HepG2 (cell line): ENCODE measurements at regions not wholly inside any gene's neighbourhood (a gene's known extent, or its start where the extent isn't known, plus 50 kb on each side); places are given as distances from the start of the nearest gene placed in this dataset.

Source experiments
- ATAC-seq: fragments of 200-7000 bp; cut with Tn5 transposase; 3 replicates; pipeline ENCODE4 v1.9.1; 2020; ENCODE audit warnings: mild to moderate bottlenecking, moderate library complexity
- BruUV-seq: library from RNA; stranded (reverse); fragments of 400-500 nt; replicated peaks from 2 replicates; lab custom pipeline; 2021; lab: Mats Ljungman, UMichigan
- CTCF ChIA-PET: fragments of 300-600 bp; formaldehyde crosslinking; extraction: SDS; loops from one replicate; lab custom pipeline; 2021; ENCODE audit warnings: low total read pairs, inconsistent platforms, low intra/inter-chr PET ratio; lab: Yijun Ruan, JAX
- POLR2A ChIA-PET: fragments of 350-600 bp; sonication (Branson Sonifier 250); formaldehyde crosslinking; loops from one replicate; lab custom pipeline; 2020; ENCODE audit warnings: antibody characterized with exemption, inconsistent platforms; lab: Yijun Ruan, JAX
- DNase-seq: peaks from one replicate; pipeline ENCODE4 v3.0.0-alpha.2; 2015; ENCODE audit warnings: low spot score
- FAIRE-seq: peaks from 3 replicates; lab custom pipeline; 2011; peaks lifted over from hg19 to GRCh38; lab: Jason Lieb, UNC
- H2AFZ ChIP-seq: one replicate; pipeline ENCODE4 v1.6.1; 2011; ENCODE audit warnings: low read length, inconsistent platforms
- H3K27ac ChIP-seq: fragments of 300-600 bp; 3 replicates; pipeline ENCODE4 v1.8.0; 2011; ENCODE audit warnings: mixed run types, mild to moderate bottlenecking, mixed read lengths, low read length, inconsistent platforms; ENCODE audit not compliant: insufficient read depth; ENCODE audit errors: extremely low read length
- H3K27me3 ChIP-seq, 2 experiments: fragments of 200-600 bp in 1 of 2; 2 replicates in 1 of 2; 3 replicates in 1 of 2; pipeline versions ENCODE4 v1.6.0 to v1.8.0; 2011; ENCODE audit warnings: low read length in 2 of 2, mild to moderate bottlenecking in 2 of 2, moderate library complexity in 2 of 2, inconsistent platforms in 1 of 2; ENCODE audit not compliant: insufficient read depth in 2 of 2, control insufficient read depth in 1 of 2
- H3K36me3 ChIP-seq, 2 experiments: fragments of 200-600 bp in 1 of 2; replicated peaks in 1 of 2; 2 replicates in 1 of 2; 3 replicates in 1 of 2; pipeline versions ENCODE4 v1.5.1 to v1.8.0; 2011; ENCODE audit warnings: low read length in 2 of 2, inconsistent platforms in 1 of 2; ENCODE audit not compliant: insufficient read depth in 2 of 2, control insufficient read depth in 1 of 2
- H3K4me1 ChIP-seq: 2 replicates; pipeline ENCODE4 v1.5.1; 2012; ENCODE audit warnings: low read length, inconsistent platforms; ENCODE audit not compliant: insufficient read depth
- H3K4me2 ChIP-seq: 2 replicates; pipeline ENCODE4 v1.6.0; 2011; ENCODE audit warnings: low read depth, low read length, inconsistent platforms
- H3K4me3 ChIP-seq, 3 experiments: fragments of 200-600 bp in 1 of 3; sonication (generic), shearing (Covaris generic) in 1 of 3; replicated peaks in 1 of 3; 2 replicates each; pipeline ENCODE4 v1.5.1; 2011 to 2016; ENCODE audit warnings: low read length in 3 of 3, inconsistent platforms in 2 of 3, low read depth in 2 of 3, mild to moderate bottlenecking in 2 of 3, control low read depth in 1 of 3, mixed read lengths in 1 of 3; ENCODE audit not compliant: insufficient read depth in 1 of 3
- H3K79me2 ChIP-seq: one replicate; pipeline ENCODE4 v1.6.1; 2011; ENCODE audit warnings: low read length, inconsistent platforms; ENCODE audit not compliant: insufficient read depth
- H3K9ac ChIP-seq: 2 replicates; pipeline ENCODE4 v1.6.0; 2011; ENCODE audit warnings: mild to moderate bottlenecking, low read depth, low read length, inconsistent platforms; ENCODE audit not compliant: insufficient read depth
- H3K9me3 ChIP-seq: 2 replicates; pipeline ENCODE4 v1.5.1; 2012; ENCODE audit warnings: mild to moderate bottlenecking, low read length
- H4K20me1 ChIP-seq: 2 replicates; pipeline ENCODE4 v1.6.0; 2011; ENCODE audit warnings: inconsistent platforms, mild to moderate bottlenecking, low read length, moderate library complexity; ENCODE audit not compliant: insufficient read depth
- ATF5 ChIP-seq: sonication (generic); formaldehyde crosslinking; IDR thresholded peaks from 2 replicates; pipeline ENCODE4 v1.4.0; 2020; ENCODE audit warnings: mild to moderate bottlenecking, low read depth, missing genetic modification reagents
- BHLHE40 ChIP-seq: IDR thresholded peaks from 2 replicates; pipeline ENCODE4 v1.6.1; 2011; ENCODE audit warnings: low read length, improper control_type of control experiment
- DR1 ChIP-seq: sonication (generic); formaldehyde crosslinking; IDR thresholded peaks from 2 replicates; pipeline ENCODE4 v1.8.0; 2021; ENCODE audit warnings: mild to moderate bottlenecking, missing genetic modification reagents, inconsistent platforms
- GZF1 ChIP-seq: sonication (generic); formaldehyde crosslinking; IDR thresholded peaks from 2 replicates; pipeline ENCODE4 v1.5.1; 2020; ENCODE audit warnings: mild to moderate bottlenecking, missing genetic modification reagents
- HDAC1 ChIP-seq: sonication (generic); formaldehyde crosslinking; IDR thresholded peaks from 2 replicates; pipeline ENCODE4 v1.5.1; 2020; ENCODE audit warnings: mild to moderate bottlenecking, missing genetic modification reagents
- KDM2A ChIP-seq: sonication (generic); formaldehyde crosslinking; IDR thresholded peaks from 2 replicates; pipeline ENCODE4 v1.4.0; 2020; ENCODE audit warnings: low read depth, missing genetic modification reagents, borderline replicate concordance
- PLSCR1 ChIP-seq: sonication (generic); formaldehyde crosslinking; IDR thresholded peaks from 2 replicates; pipeline ENCODE4 v1.5.0; 2020; ENCODE audit warnings: missing genetic modification reagents, mild to moderate bottlenecking, borderline replicate concordance
- RARA ChIP-seq: IDR thresholded peaks from 2 replicates; pipeline ENCODE4 v1.6.1; 2016; ENCODE audit warnings: missing genetic modification reagents, missing compliant biosample characterization
- REPIN1 ChIP-seq: sonication (generic); formaldehyde crosslinking; IDR thresholded peaks from 2 replicates; pipeline ENCODE4 v1.8.0; 2022; ENCODE audit warnings: missing genetic modification reagents, low read depth, mild to moderate bottlenecking, borderline replicate concordance
- SMAD3 ChIP-seq: sonication (generic); formaldehyde crosslinking; IDR thresholded peaks from 2 replicates; pipeline ENCODE4 v1.4.0; 2020; ENCODE audit warnings: missing genetic modification reagents
- SP5 ChIP-seq: IDR thresholded peaks from 2 replicates; pipeline ENCODE4 v1.6.1; 2016; ENCODE audit warnings: low read depth, borderline replicate concordance
- SUZ12 ChIP-seq: fragments of 150-350 bp; IDR thresholded peaks from 2 replicates; pipeline ENCODE4 v1.6.1; 2014; ENCODE audit warnings: low read depth, low read length
- TBX3 ChIP-seq: fragments of 450-650 bp; IDR thresholded peaks from 2 replicates; pipeline ENCODE4 v1.6.1; 2017; ENCODE audit warnings: antibody characterized with exemption, mild to moderate bottlenecking, inconsistent platforms, borderline replicate concordance
- XRCC5 ChIP-seq: fragments of 200-400 bp; formaldehyde crosslinking; optimal IDR thresholded peaks from 2 replicates; pipeline ENCODE3; 2017; ENCODE audit warnings: mild to moderate bottlenecking, low read length
- ZBTB2 ChIP-seq: sonication (generic); formaldehyde crosslinking; IDR thresholded peaks from 2 replicates; pipeline ENCODE4 v1.8.0; 2022; ENCODE audit warnings: low read depth, missing genetic modification reagents
- ZFP82 ChIP-seq: sonication (generic); formaldehyde crosslinking; IDR thresholded peaks from 2 replicates; pipeline ENCODE4 v1.5.1; 2020; ENCODE audit warnings: mild to moderate bottlenecking, missing genetic modification reagents, borderline replicate concordance
- ZMYM2 ChIP-seq: sonication (generic); formaldehyde crosslinking; IDR thresholded peaks from 2 replicates; pipeline ENCODE4 v1.8.0; 2022; ENCODE audit warnings: mild to moderate bottlenecking, missing genetic modification reagents
- ZNF326 ChIP-seq: sonication (generic); formaldehyde crosslinking; IDR thresholded peaks from 2 replicates; pipeline ENCODE4 v1.4.0; 2020; ENCODE audit warnings: missing genetic modification reagents, borderline replicate concordance
- ZNF331 ChIP-seq: sonication (generic); formaldehyde crosslinking; IDR thresholded peaks from 2 replicates; pipeline ENCODE4 v1.4.0; 2020; ENCODE audit warnings: missing genetic modification reagents
- ZNF530 ChIP-seq: sonication (generic); formaldehyde crosslinking; IDR thresholded peaks from 2 replicates; pipeline ENCODE4 v1.5.0; 2020; ENCODE audit warnings: low read depth, mild to moderate bottlenecking, missing genetic modification reagents
- ZNF598 ChIP-seq: sonication (generic); formaldehyde crosslinking; IDR thresholded peaks from 2 replicates; pipeline ENCODE4 v1.5.1; 2020; ENCODE audit warnings: mild to moderate bottlenecking, missing genetic modification reagents, borderline replicate concordance
- ZNF678 ChIP-seq: sonication (generic); formaldehyde crosslinking; IDR thresholded peaks from 2 replicates; pipeline ENCODE4 v1.4.0; 2020; ENCODE audit warnings: mild to moderate bottlenecking, missing genetic modification reagents
- ZNF761 ChIP-seq: sonication (generic); formaldehyde crosslinking; conservative IDR thresholded peaks from 2 replicates; pipeline ENCODE4 v1.4.0; 2020; ENCODE audit warnings: mild to moderate bottlenecking, missing genetic modification reagents
- WGBS: methylation state at CpG from one replicate; pipeline ENCODE4 v1.1.6; 2017; ENCODE audit warnings: low lambda C conversion rate; 5-methylcytosine and 5-hydroxymethylcytosine counted together
- in situ Hi-C: cut with HindIII; loops from 2 replicates; pipeline ENCODE4 v1.10.0; 2017; ENCODE audit warnings: low pct_unique_long_range_greater_than_20kb; ENCODE audit not compliant: extremely low pct_ligation_motif_present
- intact Hi-C: fragments of 100-400 bp; cut with micrococcal nuclease; formaldehyde crosslinking; loops from one replicate; pipeline ENCODE4 v1.10.0; 2022; ENCODE audit not compliant: unreplicated experiment

GRCh38 chr11:128187377-128187776 is 400.0 kb downstream of the ETS1 start (continued):
- no peak for TF ChIP-seq GZF1 (CRISPR knock-in tag)
- TF ChIP-seq HDAC1 (CRISPR knock-in tag): no peak
- TF ChIP-seq ZNF331 (CRISPR knock-in tag): no peak
- no peak for TF ChIP-seq ATF5 (CRISPR knock-in tag)

GRCh38 chr11:128184981-128185380 is 402.4 kb downstream of the ETS1 start:
- no TSS peak for BruUV-seq
- Histone ChIP-seq H3K79me2 (no peaks in the 10 kb centered on the region), H3K27ac (no peak overlapping the region), H3K9me3 (no peaks in the 10 kb centered on the region), H3K4me3 (no peak overlapping the region), H3K36me3 (no peaks in the 10 kb centered on the region), H3K9ac (no peak overlapping the region), H3K27me3 (no peaks in the 10 kb centered on the region), H2AFZ (no peak overlapping the region), H3K4me1 (no peaks in the 10 kb centered on the region), H3K4me2 (no peak overlapping the region), H4K20me1 (no peaks in the 10 kb centered on the region)
- under 1% methylated on average over 7 of the region's 7 CpGs for WGBS
- ChIA-PET CTCF (interaction anchor here (0.5 kb wide), 1 partner anchor 446 kb away, joined by 3 read pairs; no protein-coding TSS in a partner anchor), POLR2A (no interaction called here)
- in situ Hi-C loops: no loop called here
- no peak for FAIRE-seq
- TF ChIP-seq ZNF761 (CRISPR knock-in tag): no peak
- TF ChIP-seq ZBTB2 (CRISPR knock-in tag): no peak
- no peak for TF ChIP-seq ZNF530 (CRISPR knock-in tag)
- TF ChIP-seq ZFP82: no peak
- TF ChIP-seq ZNF598: no peak
- no peak for TF ChIP-seq SMAD3 (CRISPR knock-in tag)
- no peak for TF ChIP-seq PLSCR1 (CRISPR knock-in tag)
- TF ChIP-seq ZNF678 (CRISPR knock-in tag): no peak
- TF ChIP-seq KDM2A (CRISPR knock-in tag): no peak
- TF ChIP-seq ZNF326 (CRISPR knock-in tag): no peak
- no peak for TF ChIP-seq REPIN1 (CRISPR knock-in tag)
- no peak for TF ChIP-seq DR1 (CRISPR knock-in tag)
- no peak for TF ChIP-seq TBX3
- TF ChIP-seq SUZ12: no peak
- no peak for TF ChIP-seq XRCC5
- TF ChIP-seq BHLHE40: no peak
- no peak for TF ChIP-seq RARA
- no peak for TF ChIP-seq SP5 (CRISPR knock-in tag)
- TF ChIP-seq ZMYM2 (CRISPR knock-in tag): no peak
- intact Hi-C loops: no loop called here
- ATAC-seq: no peak
- no peak for DNase-seq
